Skeletal muscle tissue (tissue), 3 donors: ENCODE measurements at regions not wholly inside any gene's neighbourhood (a gene's known extent, or its start where the extent isn't known, plus 50 kb on each side); places are given as distances from the start of the nearest gene placed in this dataset.

Experiments used
- H3K27ac ChIP-seq: one replicate; pipeline ENCODE4 v1.7.0; 2013; ENCODE audit warnings: mild to moderate bottlenecking, low read depth, low read length, inconsistent platforms
- H3K27me3 ChIP-seq, 3 donors: one replicate each; pipeline ENCODE4 v1.7.0; 2013; ENCODE audit warnings: low read length in 3 of 3; ENCODE audit not compliant: control insufficient read depth in 3 of 3, insufficient read depth in 3 of 3
- H3K36me3 ChIP-seq, 3 donors: one replicate each; pipeline ENCODE4 v1.7.0; 2013; ENCODE audit warnings: low read length in 3 of 3; ENCODE audit not compliant: control insufficient read depth in 3 of 3, insufficient read depth in 3 of 3
- H3K4me1 ChIP-seq, 3 donors: one replicate each; pipeline ENCODE4 v1.7.0; 2013; ENCODE audit warnings: low read length in 3 of 3, mild to moderate bottlenecking in 3 of 3; ENCODE audit not compliant: control insufficient read depth in 3 of 3, insufficient read depth in 3 of 3
- H3K4me3 ChIP-seq, 3 donors: one replicate each; pipeline ENCODE4 v1.7.0; 2013; ENCODE audit warnings: low read length in 3 of 3
- H3K9ac ChIP-seq, 3 donors: one replicate each; pipeline ENCODE4 v1.7.0; 2013; ENCODE audit warnings: low read length in 3 of 3, mild to moderate bottlenecking in 3 of 3, moderate library complexity in 2 of 3, low read depth in 1 of 3
- H3K9me3 ChIP-seq, 3 donors: one replicate each; pipeline ENCODE4 v1.7.0; 2013; ENCODE audit warnings: low read length in 3 of 3; ENCODE audit not compliant: control insufficient read depth in 3 of 3
- donor health status: Osteomylitis.

- Histone ChIP-seq H3K27me3 (peaks cover 17 to 34% (median 31%) of the 10 kb centered on the region in 3 donors), H3K4me1 (peaks cover under 1 to 16% (median 8%) of the 10 kb centered on the region in 3 donors), H3K27ac (peak overlapping the region; percentile 40), H3K4me3 (peak overlapping the region in 1 of 3 donors; percentile 7), H3K9ac (peak overlapping the region in 1 of 3 donors; percentile 16), H3K36me3 (no peaks in the 10 kb centered on the region), H3K9me3 (no peaks in the 10 kb centered on the region)
These were observed 196.6 kb upstream of the DIO3 start for GRCh38 chr14:101364503-101365328.

- H3K27me3 ChIP-seq: peaks cover 17 to 34% (median 31%) of the 10 kb centered on the region in 3 donors
- peak overlapping the region; percentile 40 for H3K27ac ChIP-seq
- H3K4me3 ChIP-seq: no peak overlapping the region
- no peaks in the 10 kb centered on the region for H3K36me3 ChIP-seq
- H3K4me1 ChIP-seq: peaks cover 0 to 16% (median 8%) of the 10 kb centered on the region in 3 donors
- no peaks in the 10 kb centered on the region for H3K9me3 ChIP-seq
- peak overlapping the region in 1 of 3 donors; percentile 16 for H3K9ac ChIP-seq
These were observed 195.8 kb upstream of the DIO3 start for GRCh38 chr14:101365329-101366158.

- Histone ChIP-seq H3K9ac (no peak overlapping the region), H3K27ac (no peak overlapping the region), H3K27me3 (peaks cover 17 to 34% (median 28%) of the 10 kb centered on the region in 3 donors), H3K4me1 (peaks cover 0 to 12% (median 8%) of the 10 kb centered on the region in 3 donors), H3K36me3 (no peaks in the 10 kb centered on the region), H3K9me3 (no peaks in the 10 kb centered on the region), H3K4me3 (peak overlapping the region in 1 of 3 donors; percentile 13)
These were observed 193.7 kb upstream of the DIO3 start for GRCh38 chr14:101367421-101368261.

GRCh38 chr14:101368629-101369028 lies 192.7 kb upstream of the DIO3 start:
- Histone ChIP-seq H3K9me3 (no peaks in the 10 kb centered on the region), H3K27me3 (peaks cover 17 to 30% (median 21%) of the 10 kb centered on the region in 3 donors), H3K36me3 (no peaks in the 10 kb centered on the region), H3K4me3 (no peak overlapping the region), H3K9ac (no peak overlapping the region), H3K27ac (no peak overlapping the region), H3K4me1 (peaks cover 0 to 12% (median 6%) of the 10 kb centered on the region in 3 donors)

GRCh38 chr14:101369194-101369915 lies 191.9 kb upstream of the DIO3 start:
- H3K9ac ChIP-seq: no peak overlapping the region
- peaks cover 14 to 27% (median 17%) of the 10 kb centered on the region in 3 donors for H3K27me3 ChIP-seq
- peaks cover 0 to 7% (median 0%) of the 10 kb centered on the region in 3 donors for H3K4me1 ChIP-seq
- H3K27ac ChIP-seq: no peak overlapping the region
- H3K36me3 ChIP-seq: no peaks in the 10 kb centered on the region
- H3K4me3 ChIP-seq: no peak overlapping the region
- no peaks in the 10 kb centered on the region for H3K9me3 ChIP-seq

GRCh38 chr14:101369916-101370592 lies 191.2 kb upstream of the DIO3 start:
- H3K9me3 ChIP-seq: no peaks in the 10 kb centered on the region
- no peak overlapping the region for H3K4me3 ChIP-seq
- H3K4me1 ChIP-seq: peaks cover 0 to 4% (median 0%) of the 10 kb centered on the region in 3 donors
- H3K27ac ChIP-seq: no peak overlapping the region
- peaks cover 7 to 20% (median 10%) of the 10 kb centered on the region in 3 donors for H3K27me3 ChIP-seq
- no peaks in the 10 kb centered on the region for H3K36me3 ChIP-seq
- H3K9ac ChIP-seq: no peak overlapping the region

GRCh38 chr14:101370593-101371569 lies 190.4 kb upstream of the DIO3 start:
- Histone ChIP-seq H3K4me3 (no peak overlapping the region), H3K27me3 (peaks cover 0 to 17% (median 1%) of the 10 kb centered on the region in 3 donors), H3K9ac (no peak overlapping the region), H3K4me1 (no peaks in the 10 kb centered on the region), H3K27ac (no peak overlapping the region), H3K9me3 (no peaks in the 10 kb centered on the region), H3K36me3 (no peaks in the 10 kb centered on the region)
